ENCODE measurements at regions not wholly inside any gene's neighbourhood (a gene's known extent, or its start where the extent isn't known, plus 50 kb on each side); places are given as distances from the start of the nearest gene placed in this dataset.

DNA sequence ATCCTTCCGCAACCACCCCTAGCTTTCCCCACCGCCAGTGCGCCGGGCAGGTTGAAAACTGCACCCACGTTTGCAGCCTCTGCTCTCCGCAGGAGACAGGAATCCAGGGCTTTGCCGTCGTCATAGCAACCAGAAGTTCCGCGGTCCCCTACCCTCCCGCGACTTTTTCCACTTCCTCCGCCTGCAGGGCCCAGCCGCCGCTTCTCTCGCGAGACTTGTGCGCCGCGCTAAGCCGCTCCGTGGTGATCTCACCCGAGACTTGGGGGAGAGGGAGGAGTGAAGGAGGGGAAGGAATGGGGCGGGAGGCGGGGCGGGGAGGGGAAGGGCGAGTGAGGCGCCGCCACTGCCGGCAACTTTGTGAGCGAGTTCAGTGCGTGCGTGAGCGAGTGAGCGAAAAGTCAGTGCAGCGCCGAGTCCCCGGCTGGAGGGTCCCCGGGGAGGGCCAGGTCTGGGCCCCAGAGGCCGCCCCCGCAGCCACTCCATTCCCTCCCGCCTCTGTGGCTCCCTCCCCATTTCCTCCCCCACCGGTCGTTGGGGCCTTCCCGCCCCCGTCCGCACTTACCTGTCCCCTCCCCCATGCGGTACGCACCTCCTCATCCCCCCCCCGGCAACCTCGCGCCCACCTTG lies 413.0 kb downstream of the PCNX1 start, which contains the start of gene SIPA1L1:
SIPA1L1 (plus strand) TSS at position 370 of the 627 bp plus-strand sequence.
- peak within 1 kb of the TSS; percentile 76 to 86; a peak in 3 of 4 replicates for H3K4me3 ChIP-seq (ENCODE audit: low read depth in 1 of 2, low read length in 2 of 2)
- H3K36me3 ChIP-seq (ENCODE audit: insufficient read depth, low read length): no peaks in the 10 kb centered on the region; the same call in 1 of the 2 replicates
- peaks cover under 1% of the 10 kb centered on the region; the same call in 1 of the 2 replicates for H4K20me1 ChIP-seq (ENCODE audit: insufficient read depth, low read length)
- peak within 1 kb of the TSS; percentile 81 for H2AFZ ChIP-seq (ENCODE audit: low read depth, low read length)
- H3K9ac ChIP-seq (ENCODE audit: low read depth, low read length): peak within 1 kb of the TSS; percentile 92
- peaks cover 51% of the 10 kb centered on the region for H3K4me1 ChIP-seq (ENCODE audit: insufficient read depth, low read length)
- H3K9me3 ChIP-seq (ENCODE audit: insufficient read depth, low read length, severe bottlenecking): no peaks in the 10 kb centered on the region
- H3K4me2 ChIP-seq (ENCODE audit: insufficient read depth, low read length): peak within 1 kb of the TSS; percentile 91
- no peaks in the 10 kb centered on the region for H3K27me3 ChIP-seq (ENCODE audit: insufficient read depth, low read length, poor library complexity)
- H3K79me2 ChIP-seq (ENCODE audit: insufficient read depth, low read length): peaks cover 43% of the 10 kb centered on the region
- H3K27ac ChIP-seq (ENCODE audit: low read length): peak within 1 kb of the TSS; percentile 85
- peak; percentile 99 for DNase-seq
- ATAC-seq (ENCODE audit: insufficient read depth, low read depth): peak; percentile 90
- TF ChIP-seq, protein P1, sequence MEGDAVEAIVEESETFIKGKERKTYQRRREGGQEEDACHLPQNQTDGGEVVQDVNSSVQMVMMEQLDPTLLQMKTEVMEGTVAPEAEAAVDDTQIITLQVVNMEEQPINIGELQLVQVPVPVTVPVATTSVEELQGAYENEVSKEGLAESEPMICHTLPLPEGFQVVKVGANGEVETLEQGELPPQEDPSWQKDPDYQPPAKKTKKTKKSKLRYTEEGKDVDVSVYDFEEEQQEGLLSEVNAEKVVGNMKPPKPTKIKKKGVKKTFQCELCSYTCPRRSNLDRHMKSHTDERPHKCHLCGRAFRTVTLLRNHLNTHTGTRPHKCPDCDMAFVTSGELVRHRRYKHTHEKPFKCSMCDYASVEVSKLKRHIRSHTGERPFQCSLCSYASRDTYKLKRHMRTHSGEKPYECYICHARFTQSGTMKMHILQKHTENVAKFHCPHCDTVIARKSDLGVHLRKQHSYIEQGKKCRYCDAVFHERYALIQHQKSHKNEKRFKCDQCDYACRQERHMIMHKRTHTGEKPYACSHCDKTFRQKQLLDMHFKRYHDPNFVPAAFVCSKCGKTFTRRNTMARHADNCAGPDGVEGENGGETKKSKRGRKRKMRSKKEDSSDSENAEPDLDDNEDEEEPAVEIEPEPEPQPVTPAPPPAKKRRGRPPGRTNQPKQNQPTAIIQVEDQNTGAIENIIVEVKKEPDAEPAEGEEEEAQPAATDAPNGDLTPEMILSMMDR (IDR thresholded peaks at IDR 0.05; ENCODE audit: borderline replicate concordance, extremely low read depth, low read length, poor library complexity, severe bottlenecking): peak; percentile 11
- no peak for TF ChIP-seq EZH2 (IDR thresholded peaks at IDR 0.05; ENCODE audit: borderline replicate concordance, low read depth, low read length, severe bottlenecking)

DNA sequence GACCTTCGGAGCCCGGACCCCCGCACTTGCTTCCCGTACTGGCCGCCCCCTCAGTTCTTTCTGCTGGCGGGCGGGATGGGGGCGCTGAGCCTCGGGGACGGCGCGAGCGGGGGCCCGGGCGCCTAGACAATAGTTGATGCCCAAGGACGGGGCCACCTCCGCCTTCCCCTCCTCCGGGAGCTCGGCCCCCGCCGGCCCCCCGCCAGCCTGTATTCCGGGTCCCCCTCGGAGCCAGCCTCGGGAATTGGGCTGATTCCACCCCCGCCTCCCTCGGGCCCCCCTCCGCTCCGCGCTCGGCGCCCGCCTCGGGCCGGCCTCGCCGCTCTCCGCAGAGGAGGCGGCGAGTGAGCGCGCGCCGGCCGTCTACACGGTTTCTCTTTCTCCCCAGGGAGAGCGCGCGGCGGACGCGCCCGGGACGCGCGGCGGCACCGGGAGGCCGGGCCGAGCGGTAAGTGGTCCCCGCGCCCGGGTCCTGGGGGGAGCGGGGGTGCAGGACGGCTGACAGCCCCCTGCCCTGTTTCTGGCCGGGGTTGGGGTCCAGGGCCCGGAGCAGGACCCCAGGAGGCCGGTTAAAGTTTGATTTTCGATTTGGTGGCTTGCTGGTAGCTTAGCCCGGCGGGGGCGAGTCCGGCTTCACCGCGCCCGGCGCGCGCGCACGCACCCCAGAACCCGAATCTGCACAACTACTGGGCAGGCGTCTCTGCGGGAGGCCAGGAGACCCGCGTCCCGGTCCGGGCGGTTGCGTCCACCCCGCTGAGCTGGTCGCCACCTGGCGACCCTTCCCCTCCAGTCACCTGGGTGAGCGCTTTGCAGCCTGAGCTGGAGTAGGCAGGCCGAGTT lies 413.7 kb downstream of the PCNX1 start:
- Histone ChIP-seq H3K4me2 (ENCODE audit: insufficient read depth, low read length) (peak overlapping the region; percentile 91), H3K4me3 (ENCODE audit: low read depth in 1 of 2, low read length in 2 of 2) (peak overlapping the region; percentile 76 to 86; a peak in 3 of 4 replicates), H2AFZ (ENCODE audit: low read depth, low read length) (peak overlapping the region; percentile 81), H3K27ac (ENCODE audit: low read length) (peak overlapping the region; percentile 85), H4K20me1 (ENCODE audit: insufficient read depth, low read length) (peaks cover 8% of the 10 kb centered on the region; the same call in 1 of the 2 replicates), H3K36me3 (ENCODE audit: insufficient read depth, low read length) (no peaks in the 10 kb centered on the region; the same call in 1 of the 2 replicates), H3K27me3 (ENCODE audit: insufficient read depth, low read length, poor library complexity) (no peaks in the 10 kb centered on the region), H3K4me1 (ENCODE audit: insufficient read depth, low read length) (peaks cover 58% of the 10 kb centered on the region), H3K9ac (ENCODE audit: low read depth, low read length) (peak overlapping the region; percentile 92), H3K79me2 (ENCODE audit: insufficient read depth, low read length) (peaks cover 50% of the 10 kb centered on the region), H3K9me3 (ENCODE audit: insufficient read depth, low read length, severe bottlenecking) (no peaks in the 10 kb centered on the region)
- peak; percentile 63 for DNase-seq
- TF ChIP-seq EZH2 (IDR thresholded peaks at IDR 0.05; ENCODE audit: borderline replicate concordance, low read depth, low read length, severe bottlenecking): no peak
- TF ChIP-seq, protein P1 (IDR thresholded peaks at IDR 0.05; ENCODE audit: borderline replicate concordance, extremely low read depth, low read length, poor library complexity, severe bottlenecking): no peak
- ATAC-seq (ENCODE audit: insufficient read depth, low read depth): peak; percentile 52

DNA sequence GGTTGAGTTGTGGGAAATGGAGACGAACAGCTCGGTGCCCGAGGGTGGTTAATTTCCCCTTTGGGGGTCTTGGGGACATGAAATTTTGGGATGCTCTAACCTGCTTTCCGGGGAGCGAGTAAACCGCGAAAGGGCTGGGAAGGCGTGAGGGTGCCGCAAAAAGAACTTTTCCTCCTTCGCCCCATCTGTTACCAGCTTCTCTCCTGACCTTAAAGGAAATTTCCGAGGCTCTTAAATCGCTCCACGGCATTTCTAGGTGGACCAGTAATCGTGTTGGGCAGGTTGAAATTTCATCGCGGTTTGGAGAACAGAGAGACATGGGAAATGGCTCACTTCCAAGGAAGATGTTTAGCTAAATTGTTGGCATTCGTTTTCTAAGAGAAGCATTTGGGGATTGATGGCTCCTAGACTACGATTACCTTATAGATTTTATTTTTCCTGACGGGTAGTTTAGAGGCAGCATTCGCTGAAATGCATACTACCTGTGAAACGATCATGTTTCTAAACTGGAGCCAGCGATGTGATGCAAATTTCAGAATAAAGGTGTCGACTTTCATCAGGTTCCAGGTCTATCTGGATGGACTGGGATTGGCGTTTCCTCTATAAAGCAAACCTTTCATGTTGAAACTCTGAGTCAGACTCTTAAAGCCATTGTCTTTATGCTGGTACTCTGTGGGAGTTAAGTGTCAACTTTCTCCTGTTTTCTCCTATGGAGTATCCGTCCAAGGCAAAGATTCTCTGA lies 414.5 kb downstream of the PCNX1 start:
- peak overlapping the region; percentile 92 for H3K9ac ChIP-seq (ENCODE audit: low read depth, low read length)
- ATAC-seq (ENCODE audit: insufficient read depth, low read depth): no peak
- peaks cover 57% of the 10 kb centered on the region for H3K79me2 ChIP-seq (ENCODE audit: insufficient read depth, low read length)
- no peak for DNase-seq
- peaks cover 59% of the 10 kb centered on the region for H3K4me1 ChIP-seq (ENCODE audit: insufficient read depth, low read length)
- H3K4me2 ChIP-seq (ENCODE audit: insufficient read depth, low read length): peak overlapping the region; percentile 91
- peaks cover 8% of the 10 kb centered on the region; the same call in 1 of the 2 replicates for H4K20me1 ChIP-seq (ENCODE audit: insufficient read depth, low read length)
- TF ChIP-seq EZH2 (IDR thresholded peaks at IDR 0.05; ENCODE audit: borderline replicate concordance, low read depth, low read length, severe bottlenecking): no peak
- TF ChIP-seq, protein P1 (IDR thresholded peaks at IDR 0.05; ENCODE audit: borderline replicate concordance, extremely low read depth, low read length, poor library complexity, severe bottlenecking): no peak
- no peaks in the 10 kb centered on the region; the same call in 1 of the 2 replicates for H3K36me3 ChIP-seq (ENCODE audit: insufficient read depth, low read length)
- peak overlapping the region; percentile 81 for H2AFZ ChIP-seq (ENCODE audit: low read depth, low read length)
- H3K27me3 ChIP-seq (ENCODE audit: insufficient read depth, low read length, poor library complexity): no peaks in the 10 kb centered on the region
- H3K9me3 ChIP-seq (ENCODE audit: insufficient read depth, low read length, severe bottlenecking): no peaks in the 10 kb centered on the region
- H3K27ac ChIP-seq (ENCODE audit: low read length): peak overlapping the region; percentile 85
- H3K4me3 ChIP-seq (ENCODE audit: low read depth in 1 of 2, low read length in 2 of 2): peak overlapping the region; percentile 76 to 86; a peak in 3 of 4 replicates

Measured in DND-41 (cell line).